GM12878 (cell line): ENCODE measurements at regions not wholly inside any gene's neighbourhood (a gene's known extent, or its start where the extent isn't known, plus 50 kb on each side); places are given as distances from the start of the nearest gene placed in this dataset.

Experiments
- ATAC-seq: fragments of 200-7000 bp; cut with Tn5 transposase; 3 replicates; pipeline ENCODE4 v1.9.1; 2020; ENCODE audit warnings: mild to moderate bottlenecking, moderate library complexity
- BruUV-seq: library from RNA; stranded (reverse); fragments of 400-500 nt; replicated peaks from 2 replicates; lab custom pipeline; 2021; lab: Mats Ljungman, UMichigan
- CTCF ChIA-PET: fragments of 300-600 bp; sonication (Branson Sonifier 250); formaldehyde crosslinking; extraction: SDS; loops from one replicate; lab custom pipeline; 2021; ENCODE audit warnings: inconsistent platforms; lab: Yijun Ruan, JAX
- POLR2A ChIA-PET: fragments of 350-600 bp; formaldehyde crosslinking; extraction: SDS; loops from one replicate; lab custom pipeline; 2021; ENCODE audit warnings: inconsistent platforms; lab: Charles Lee
- RAD21 ChIA-PET: fragments of 300-600 bp; sonication (Branson Sonifier 250); formaldehyde crosslinking; loops from one replicate; lab custom pipeline; 2023; ENCODE audit warnings: antibody characterized with exemption; ENCODE audit not compliant: unreplicated experiment; lab: Charles Lee
- SMC1A ChIA-PET: fragments of 300-600 bp; sonication (Branson Sonifier 250); formaldehyde crosslinking; loops from one replicate; lab custom pipeline; 2023; ENCODE audit not compliant: unreplicated experiment, uncharacterized antibody; lab: Charles Lee
- DNase-seq: peaks from one replicate; pipeline ENCODE4 v3.0.0-alpha.2; 2011; ENCODE audit warnings: low read depth, low spot score
- FAIRE-seq: peaks from 3 replicates; lab custom pipeline; 2011; peaks lifted over from hg19 to GRCh38; lab: Jason Lieb, UNC
- H2AFZ ChIP-seq: 2 replicates; pipeline ENCODE4 v1.6.0; 2011; ENCODE audit warnings: low read depth, low read length, control low read depth; ENCODE audit not compliant: control insufficient read depth
- H3K27ac ChIP-seq: 2 replicates; pipeline ENCODE4 v1.5.1; 2011; ENCODE audit warnings: control low read depth; ENCODE audit not compliant: control insufficient read depth, insufficient read depth
- H3K27me3 ChIP-seq, 2 experiments: replicated peaks in 1 of 2; 2 replicates each; pipeline versions ENCODE4 v1.6.0 to v1.6.1; 2011; ENCODE audit warnings: low read length in 1 of 2; ENCODE audit not compliant: control insufficient read depth in 2 of 2, insufficient read depth in 2 of 2
- H3K36me3 ChIP-seq, 2 experiments: 2 replicates each; pipeline ENCODE4 v1.5.1; 2011; ENCODE audit warnings: low read length in 1 of 2; ENCODE audit not compliant: control insufficient read depth in 2 of 2, insufficient read depth in 2 of 2
- H3K4me1 ChIP-seq: 2 replicates; pipeline ENCODE4 v1.6.1; 2011; ENCODE audit warnings: mild to moderate bottlenecking, low read length, moderate library complexity, mixed read lengths; ENCODE audit not compliant: control insufficient read depth, insufficient read depth
- H3K4me2 ChIP-seq: 2 replicates; pipeline ENCODE4 v1.6.0; 2011; ENCODE audit warnings: control low read depth; ENCODE audit not compliant: control insufficient read depth, insufficient read depth
- H3K4me3 ChIP-seq: fragments of 200-600 bp; sonication (generic); 2 replicates; pipeline ENCODE4 v1.5.1; 2016
- H3K79me2 ChIP-seq: 2 replicates; pipeline ENCODE4 v1.6.0; 2011; ENCODE audit warnings: low read length; ENCODE audit not compliant: control insufficient read depth, insufficient read depth
- H3K9ac ChIP-seq: 2 replicates; pipeline ENCODE4 v1.8.0; 2011; ENCODE audit warnings: low read length, control low read depth, mixed read lengths; ENCODE audit not compliant: control insufficient read depth, insufficient read depth
- H3K9me3 ChIP-seq: replicated peaks from 3 replicates; pipeline ENCODE4 v1.5.1; 2011; ENCODE audit warnings: mild to moderate bottlenecking, low read length; ENCODE audit not compliant: control insufficient read depth, insufficient read depth
- H4K20me1 ChIP-seq: 2 replicates; pipeline ENCODE4 v1.6.0; 2011; ENCODE audit not compliant: control insufficient read depth, insufficient read depth
- ATF7 ChIP-seq: fragments of 450-650 bp; IDR thresholded peaks from 2 replicates; pipeline ENCODE4 v1.6.1; 2016; ENCODE audit warnings: low read depth, mild to moderate bottlenecking
- BHLHE40 ChIP-seq, 2 experiments: fragments of 450-650 bp in 1 of 2; IDR thresholded peaks; 2 replicates each; pipeline ENCODE4 v1.6.1; 2011 to 2017; ENCODE audit warnings: low read depth in 2 of 2, borderline replicate concordance in 1 of 2, improper control_type of control experiment in 1 of 2, low read length in 1 of 2, mild to moderate bottlenecking in 1 of 2
- CHD2 ChIP-seq: IDR thresholded peaks from 2 replicates; pipeline ENCODE4 v1.6.1; 2011; ENCODE audit warnings: low read depth, low read length, improper control_type of control experiment, borderline replicate concordance
- EED ChIP-seq: sonication (generic); IDR thresholded peaks from 2 replicates; pipeline ENCODE4 v1.6.1; 2016; ENCODE audit warnings: antibody characterized with exemption, low read depth
- HDGF ChIP-seq: fragments of 450-650 bp; IDR thresholded peaks from 2 replicates; pipeline ENCODE4 v1.6.1; 2016; ENCODE audit warnings: antibody characterized with exemption
- IKZF1 ChIP-seq: fragments of 450-650 bp; conservative IDR thresholded peaks from 2 replicates; pipeline ENCODE4 v1.6.1; 2017; ENCODE audit warnings: antibody characterized with exemption, mild to moderate bottlenecking
- NR2F1 ChIP-seq: fragments of 450-650 bp; conservative IDR thresholded peaks from 2 replicates; pipeline ENCODE4 v1.6.1; 2017; ENCODE audit warnings: mild to moderate bottlenecking
- POLR2A ChIP-seq: IDR thresholded peaks from 2 replicates; pipeline ENCODE4 v1.6.1; 2011; ENCODE audit warnings: low read depth, mild to moderate bottlenecking, low read length
- STAT1 ChIP-seq: fragments of 450-650 bp; conservative IDR thresholded peaks from 2 replicates; pipeline ENCODE4 v1.6.1; 2014; ENCODE audit warnings: antibody characterized with exemption, mild to moderate bottlenecking
- TARDBP ChIP-seq: IDR thresholded peaks from 2 replicates; pipeline ENCODE4 v1.6.1; 2016; ENCODE audit warnings: borderline replicate concordance
- ZNF24 ChIP-seq: fragments of 450-650 bp; IDR thresholded peaks from 2 replicates; pipeline ENCODE4 v1.6.1; 2017; ENCODE audit warnings: antibody characterized with exemption, mild to moderate bottlenecking
- WGBS: methylation state at CpG from one replicate; pipeline ENCODE4 v1.1.6; 2016; ENCODE audit warnings: low lambda C conversion rate; ENCODE audit not compliant: insufficient replicate concordance, insufficient coverage; ENCODE audit errors: missing lambda C conversion rate; 5-methylcytosine and 5-hydroxymethylcytosine counted together
- in situ Hi-C: fragments of 300-500 bp; cut with MboI; formaldehyde crosslinking; loops from 9 replicates; pipeline ENCODE4 v1.14.3; 2018; ENCODE audit warnings: mixed read lengths
- intact Hi-C: fragments of 100-400 bp; cut with micrococcal nuclease; formaldehyde crosslinking; loops from one replicate; pipeline ENCODE4 v1.14.2; 2022; ENCODE audit not compliant: unreplicated experiment
- TF ChIP-seq, protein P1 (sequence below): fragments of 450-650 bp; IDR thresholded peaks from 2 replicates; pipeline ENCODE4 v1.6.1; 2017; ENCODE audit warnings: mild to moderate bottlenecking, low read depth, inconsistent platforms; ENCODE audit not compliant: poor library complexity, severe bottlenecking
- TF ChIP-seq, protein P2 (sequence below): fragments of 450-650 bp; IDR thresholded peaks from 2 replicates; pipeline ENCODE4 v1.6.1; 2016; ENCODE audit warnings: mild to moderate bottlenecking

DNA sequence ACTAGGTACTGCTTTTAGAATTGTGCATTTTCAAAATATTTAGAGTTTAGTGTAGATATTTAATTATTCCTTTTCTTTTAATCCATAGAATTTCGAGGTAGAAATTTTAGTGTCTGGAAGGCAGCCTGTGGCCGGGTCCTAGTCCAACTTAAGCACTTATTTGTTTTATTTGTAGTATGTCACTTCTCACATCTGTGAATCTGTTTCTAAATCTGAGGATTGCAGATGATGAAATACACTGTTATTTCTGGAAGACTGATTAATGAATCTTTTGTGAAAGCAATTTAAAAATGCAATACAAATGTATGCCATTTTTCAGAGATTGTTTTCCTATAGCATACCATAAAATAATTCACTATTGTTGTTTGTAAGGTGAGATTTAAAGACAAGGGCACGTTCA is 483.9 kb upstream of the TRIB2 start:
- Histone ChIP-seq H3K27ac (no peak overlapping the region), H3K36me3 (no peaks in the 10 kb centered on the region), H4K20me1 (no peaks in the 10 kb centered on the region), H3K27me3 (no peaks in the 10 kb centered on the region), H3K4me2 (no peak overlapping the region), H3K4me1 (no peaks in the 10 kb centered on the region), H3K4me3 (no peak overlapping the region), H3K79me2 (no peaks in the 10 kb centered on the region), H3K9ac (no peak overlapping the region), H2AFZ (no peak overlapping the region), H3K9me3 (no peaks in the 10 kb centered on the region)
- ATAC-seq (no peak), DNase-seq (no peak), FAIRE-seq (no peak)
- no TSS peak for BruUV-seq
- 96% methylated on average over 3 of the region's 3 CpGs for WGBS
- in situ Hi-C loops, result no loop called here
- CTCF ChIA-PET, result no interaction called here
- intact Hi-C loops, result no loop called here
- POLR2A ChIA-PET, result no interaction called here
- SMC1A ChIA-PET, result interaction anchor here (1.0 kb wide), 1 partner anchor 11 kb away, joined by 3 read pairs; no protein-coding TSS in a partner anchor
- RAD21 ChIA-PET, result no interaction called here
- no peak for TF ChIP-seq CHD2
- TF ChIP-seq HDGF, result no peak
- no peak for TF ChIP-seq POLR2A
- TF ChIP-seq ATF7, result no peak
- no peak for TF ChIP-seq ZNF24
- TF ChIP-seq, protein P1, sequence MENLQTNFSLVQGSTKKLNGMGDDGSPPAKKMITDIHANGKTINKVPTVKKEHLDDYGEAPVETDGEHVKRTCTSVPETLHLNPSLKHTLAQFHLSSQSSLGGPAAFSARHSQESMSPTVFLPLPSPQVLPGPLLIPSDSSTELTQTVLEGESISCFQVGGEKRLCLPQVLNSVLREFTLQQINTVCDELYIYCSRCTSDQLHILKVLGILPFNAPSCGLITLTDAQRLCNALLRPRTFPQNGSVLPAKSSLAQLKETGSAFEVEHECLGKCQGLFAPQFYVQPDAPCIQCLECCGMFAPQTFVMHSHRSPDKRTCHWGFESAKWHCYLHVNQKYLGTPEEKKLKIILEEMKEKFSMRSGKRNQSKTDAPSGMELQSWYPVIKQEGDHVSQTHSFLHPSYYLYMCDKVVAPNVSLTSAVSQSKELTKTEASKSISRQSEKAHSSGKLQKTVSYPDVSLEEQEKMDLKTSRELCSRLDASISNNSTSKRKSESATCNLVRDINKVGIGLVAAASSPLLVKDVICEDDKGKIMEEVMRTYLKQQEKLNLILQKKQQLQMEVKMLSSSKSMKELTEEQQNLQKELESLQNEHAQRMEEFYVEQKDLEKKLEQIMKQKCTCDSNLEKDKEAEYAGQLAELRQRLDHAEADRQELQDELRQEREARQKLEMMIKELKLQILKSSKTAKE, result no peak
- TF ChIP-seq EED, result no peak
- TF ChIP-seq IKZF1, result no peak
- TF ChIP-seq STAT1, result no peak
- TF ChIP-seq TARDBP, result no peak
- TF ChIP-seq, protein P2, sequence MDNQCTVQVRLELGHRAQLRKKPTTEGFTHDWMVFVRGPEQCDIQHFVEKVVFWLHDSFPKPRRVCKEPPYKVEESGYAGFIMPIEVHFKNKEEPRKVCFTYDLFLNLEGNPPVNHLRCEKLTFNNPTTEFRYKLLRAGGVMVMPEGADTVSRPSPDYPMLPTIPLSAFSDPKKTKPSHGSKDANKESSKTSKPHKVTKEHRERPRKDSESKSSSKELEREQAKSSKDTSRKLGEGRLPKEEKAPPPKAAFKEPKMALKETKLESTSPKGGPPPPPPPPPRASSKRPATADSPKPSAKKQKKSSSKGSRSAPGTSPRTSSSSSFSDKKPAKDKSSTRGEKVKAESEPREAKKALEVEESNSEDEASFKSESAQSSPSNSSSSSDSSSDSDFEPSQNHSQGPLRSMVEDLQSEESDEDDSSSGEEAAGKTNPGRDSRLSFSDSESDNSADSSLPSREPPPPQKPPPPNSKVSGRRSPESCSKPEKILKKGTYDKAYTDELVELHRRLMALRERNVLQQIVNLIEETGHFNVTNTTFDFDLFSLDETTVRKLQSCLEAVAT, result no peak
- TF ChIP-seq NR2F1, result no peak
- TF ChIP-seq BHLHE40 (IDR thresholded peaks at IDR 0.05; ENCODE audit: borderline replicate concordance in 1 of 2, low read depth in 2 of 2, low read length in 1 of 2), result no peak
